ENCODE measurements at regions not wholly inside any gene's neighbourhood (a gene's known extent, or its start where the extent isn't known, plus 50 kb on each side); places are given as distances from the start of the nearest gene placed in this dataset.

DNA sequence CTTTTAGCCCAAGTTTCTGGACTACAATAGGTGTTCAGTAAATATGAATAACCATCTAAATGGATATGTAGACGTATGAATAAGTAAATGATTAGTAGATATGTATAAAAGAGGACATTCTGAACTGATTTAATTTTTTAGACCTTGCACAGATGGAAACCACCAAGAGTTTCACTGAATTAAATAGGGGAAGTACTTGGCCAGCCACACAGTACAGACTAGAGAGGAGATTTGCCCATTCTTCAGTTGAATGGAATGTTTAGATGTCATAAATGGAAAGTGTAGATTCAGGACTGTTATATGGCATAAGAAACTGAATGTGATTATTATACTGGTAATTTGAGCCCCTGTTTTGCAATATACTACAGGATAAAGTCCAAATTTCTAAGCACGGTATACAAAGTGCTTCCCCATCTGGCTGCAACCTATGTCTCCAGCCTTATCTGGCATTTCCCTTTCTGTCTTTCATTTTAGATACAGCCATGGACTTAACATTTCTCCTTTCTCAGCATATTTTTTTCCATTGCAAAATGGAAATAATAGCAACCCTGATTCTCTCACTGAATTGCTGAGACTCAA is 137.8 kb upstream of the HS3ST1 start:
- DNase-seq: no peak

DNA sequence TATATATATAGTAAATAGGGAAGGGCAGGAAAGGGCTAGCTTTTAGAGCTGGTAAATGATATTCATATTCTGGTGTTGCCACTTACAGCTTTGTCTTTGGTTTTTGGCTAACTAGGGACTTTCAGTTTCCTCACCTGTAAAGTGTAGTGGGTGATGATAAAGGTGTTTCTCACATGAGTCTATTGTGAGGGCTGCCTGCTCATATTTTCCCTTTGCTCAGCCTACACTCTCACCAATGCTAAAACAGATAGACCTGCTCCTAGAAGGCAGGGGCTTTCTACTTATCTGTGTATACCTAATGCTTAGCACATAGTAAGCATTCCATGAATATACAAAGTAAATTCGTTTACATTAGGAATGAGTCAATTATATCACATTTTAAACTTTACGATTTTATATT is 137.2 kb upstream of the HS3ST1 start:
- DNase-seq: no peak

DNA sequence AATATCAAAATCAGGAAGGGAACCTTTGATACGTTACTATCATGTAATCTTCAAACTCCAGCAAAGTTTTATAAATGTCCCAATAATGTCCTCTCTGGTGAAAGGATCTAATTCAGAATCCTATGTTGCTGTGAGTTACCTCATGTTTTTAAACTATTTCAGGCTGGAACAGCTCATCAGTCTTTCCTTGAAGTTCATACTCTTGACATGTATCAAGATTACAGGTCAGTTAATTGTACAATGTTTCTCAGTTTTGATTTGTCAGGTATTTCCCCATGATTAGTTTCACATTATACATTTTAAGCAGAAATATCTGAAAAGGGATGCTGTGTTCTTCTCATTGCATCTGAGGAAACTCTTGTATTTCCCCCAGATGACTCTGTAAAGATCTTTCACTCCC is 136.5 kb upstream of the HS3ST1 start:
- DNase-seq: no peak

DNA sequence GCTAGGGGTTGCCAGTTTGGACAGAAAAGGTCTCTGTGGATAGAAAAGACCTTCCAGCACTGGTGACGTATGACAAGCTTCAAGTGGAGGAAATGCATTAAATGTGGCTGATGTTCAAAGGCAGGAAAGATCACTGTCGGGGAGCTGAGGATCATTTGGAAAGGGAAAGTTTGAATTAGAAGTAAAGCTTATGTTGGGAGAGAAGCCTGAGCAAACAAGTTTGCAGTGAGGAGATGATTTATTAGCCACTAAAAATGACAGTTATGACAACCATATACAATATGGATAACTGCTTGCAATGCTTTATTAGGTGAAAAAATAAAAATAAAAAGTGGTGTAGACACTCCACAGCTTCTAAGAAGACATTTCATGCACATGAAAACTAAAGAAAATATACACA is 135.3 kb upstream of the HS3ST1 start:
- DNase-seq: no peak

- DNase-seq: no peak
Measured at GRCh38 chr4:11549525-11549924, 120.8 kb upstream of the HS3ST1 start.

- DNase-seq: peak; percentile 74
Measured at GRCh38 chr4:11548597-11549082, 119.9 kb upstream of the HS3ST1 start.

DNA sequence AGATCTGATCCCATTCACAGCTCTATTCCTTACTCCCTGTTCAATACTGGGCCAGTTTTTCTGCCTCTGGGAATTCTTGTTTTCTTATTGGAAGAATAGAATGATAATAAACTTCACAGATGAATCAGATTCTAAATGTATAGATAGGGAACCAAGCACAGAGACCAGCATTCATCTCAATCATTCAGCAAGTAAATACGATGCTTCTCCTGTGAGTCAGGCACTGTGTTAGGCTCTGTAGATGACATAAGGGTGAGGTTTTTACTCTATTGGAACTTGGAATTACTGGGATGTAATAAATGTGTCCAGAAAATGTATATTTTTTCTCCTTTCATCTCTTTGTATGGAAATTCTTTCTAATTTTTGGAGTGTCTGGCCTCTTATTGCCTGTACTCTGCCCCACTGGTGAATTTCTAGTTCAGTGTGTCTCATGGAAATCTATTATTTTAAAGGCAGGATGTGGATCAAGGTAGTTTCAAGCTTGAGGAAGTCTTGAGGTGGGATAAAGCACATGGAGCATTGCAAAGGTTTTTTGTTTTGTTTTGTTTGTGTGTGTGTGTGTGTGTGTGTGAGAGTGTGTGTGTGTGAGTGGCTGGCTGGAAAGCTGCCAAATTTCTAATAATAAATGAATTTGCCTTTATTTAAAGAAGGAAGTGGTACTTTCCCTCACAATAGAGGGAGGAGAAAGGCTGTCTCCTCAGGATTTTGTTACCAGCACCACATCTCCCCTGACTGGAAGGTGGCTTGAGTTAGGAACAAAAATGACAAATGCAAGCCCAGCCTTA is 117.9 kb upstream of the HS3ST1 start:
- DNase-seq: peak; percentile 67

DNA sequence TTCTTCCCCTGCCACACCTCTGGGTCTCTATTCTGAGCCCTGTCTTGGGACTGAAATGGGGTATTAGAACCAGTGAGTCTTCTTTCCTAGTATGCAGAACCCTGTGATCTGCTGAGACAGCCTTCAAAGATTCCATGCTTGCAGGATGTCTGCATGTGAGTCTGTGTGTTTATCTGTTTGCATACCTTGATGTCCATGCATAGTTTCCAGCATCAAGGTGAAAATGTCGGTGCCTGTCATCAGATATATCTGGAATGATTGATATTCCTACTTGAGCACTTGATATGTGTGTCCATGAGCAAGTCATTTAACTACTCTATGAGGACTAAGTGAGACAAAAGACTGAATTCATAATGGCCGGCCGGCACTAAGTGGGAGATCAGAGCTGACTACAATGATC is 117.0 kb upstream of the HS3ST1 start:
- no peak for DNase-seq

DNA sequence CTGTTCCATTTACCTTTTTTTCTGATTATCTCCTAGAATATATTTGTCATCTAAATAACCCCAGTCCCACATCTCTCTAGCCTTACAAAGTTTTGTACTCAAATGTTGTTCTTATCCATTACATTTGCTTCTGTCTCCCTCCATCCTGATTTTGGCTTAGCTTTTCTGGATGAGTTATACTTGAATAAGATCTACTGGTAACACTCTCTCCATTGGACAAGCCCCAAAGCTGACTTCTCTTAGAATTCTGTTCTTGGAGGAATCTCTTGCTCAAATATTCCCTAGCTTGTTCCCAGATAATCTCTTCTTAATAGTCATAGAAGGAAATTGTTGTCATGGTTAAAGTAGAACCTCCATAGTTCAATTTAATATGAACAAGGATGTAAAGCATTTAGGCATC is 115.5 kb upstream of the HS3ST1 start:
- no peak for DNase-seq

DNA sequence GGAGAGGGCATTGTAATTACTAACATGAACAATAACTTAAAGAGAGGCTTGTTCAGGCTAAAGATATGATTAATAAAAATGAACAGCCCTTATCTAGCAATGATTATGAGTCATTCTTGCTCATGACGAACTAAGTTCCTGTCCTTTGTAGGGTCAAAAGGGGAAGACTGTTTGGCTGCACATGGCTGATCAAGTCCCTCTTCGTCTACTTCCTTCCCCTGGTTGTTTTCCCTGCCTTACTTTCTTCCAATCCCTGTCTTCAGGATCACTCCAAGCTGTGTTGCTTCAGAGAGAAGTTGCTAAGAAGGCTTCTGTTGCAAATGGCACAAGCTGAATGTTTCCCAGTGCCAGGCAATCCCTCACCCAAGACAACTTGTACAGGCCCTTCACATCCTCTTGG is 115.0 kb upstream of the HS3ST1 start:
- peak; percentile 93 for DNase-seq

DNA sequence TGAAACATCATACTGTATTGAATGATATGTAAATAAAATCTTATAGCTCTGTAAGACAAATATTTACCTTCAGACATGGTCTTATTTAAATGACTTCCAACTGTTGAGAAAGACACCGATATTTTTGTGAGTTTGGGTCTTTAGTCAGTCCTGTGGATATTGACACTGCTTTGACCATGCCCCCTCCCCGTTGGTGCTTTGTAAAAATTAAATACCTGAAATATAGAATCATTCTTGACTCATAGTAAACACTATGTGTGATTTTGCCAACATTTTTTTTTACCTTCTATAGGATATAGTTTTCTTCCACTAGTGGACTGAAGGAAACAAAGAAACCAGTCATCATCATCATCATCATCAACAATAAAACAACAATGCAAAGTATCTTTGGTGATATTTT is 114.3 kb upstream of the HS3ST1 start:
- DNase-seq: no peak

DNA sequence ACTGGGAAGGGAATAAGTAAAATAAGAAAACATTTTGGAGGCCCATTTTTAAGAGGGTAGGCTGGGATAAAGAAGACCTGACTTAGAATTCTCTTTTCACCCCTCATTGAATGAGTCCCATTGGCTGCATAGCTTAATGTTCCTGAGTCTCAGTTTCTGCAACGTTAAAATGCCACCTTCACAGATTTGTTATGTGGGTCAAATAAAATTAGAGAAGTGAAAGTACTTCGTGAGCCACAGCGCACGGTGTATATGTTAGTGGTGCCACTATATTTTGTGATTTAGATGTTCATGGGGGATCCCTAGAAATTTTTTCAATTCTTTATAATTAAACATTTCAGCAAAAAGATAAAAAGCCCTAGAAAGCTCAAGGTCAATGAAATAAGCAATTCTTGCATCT is 109.2 kb upstream of the HS3ST1 start:
- no peak for DNase-seq

DNA sequence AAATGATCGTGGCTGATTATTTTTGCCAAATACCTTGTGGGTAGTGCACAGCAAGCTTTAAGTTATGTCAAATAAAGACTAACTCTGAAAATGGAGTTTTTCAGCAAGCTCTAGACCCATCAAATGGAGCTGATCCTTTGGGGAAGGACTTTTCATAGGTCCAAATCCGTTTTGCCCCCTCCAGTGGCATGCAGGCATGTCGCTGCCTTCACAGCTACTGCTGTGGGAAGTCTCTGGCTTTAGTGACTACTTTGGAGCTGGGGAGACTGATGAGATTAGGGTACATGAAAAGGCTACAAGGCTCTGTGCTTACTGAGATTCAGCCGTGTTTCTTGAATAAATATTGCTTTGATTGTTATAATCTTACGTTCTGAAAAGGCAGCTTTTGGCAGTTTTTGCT is 106.6 kb upstream of the HS3ST1 start:
- DNase-seq: no peak

- no peak for DNase-seq
Measured at GRCh38 chr4:11534623-11535302, 106.1 kb upstream of the HS3ST1 start.

DNA sequence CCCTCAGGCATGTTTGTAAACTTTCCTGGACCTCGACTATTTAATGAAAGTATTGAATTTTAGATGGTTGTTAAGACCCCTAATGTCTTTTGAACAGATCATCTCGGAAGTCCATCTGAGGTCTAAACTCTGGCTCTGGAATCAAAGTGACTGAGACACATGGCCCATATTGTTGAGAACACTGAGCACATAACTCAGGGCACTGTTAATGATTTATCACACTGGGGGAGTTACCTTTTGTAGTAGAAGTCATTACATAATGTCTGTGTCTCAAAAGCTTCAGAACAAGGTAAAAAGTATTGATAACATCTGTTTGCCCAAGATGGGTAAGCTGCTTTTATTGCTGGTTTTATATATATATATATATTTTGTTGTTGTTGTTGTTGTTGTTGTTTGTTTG is 103.4 kb upstream of the HS3ST1 start:
- DNase-seq: no peak

GRCh38 chr4:11529625-11530201 is 101.0 kb upstream of the HS3ST1 start:
- peak; percentile 91 for DNase-seq

DNA sequence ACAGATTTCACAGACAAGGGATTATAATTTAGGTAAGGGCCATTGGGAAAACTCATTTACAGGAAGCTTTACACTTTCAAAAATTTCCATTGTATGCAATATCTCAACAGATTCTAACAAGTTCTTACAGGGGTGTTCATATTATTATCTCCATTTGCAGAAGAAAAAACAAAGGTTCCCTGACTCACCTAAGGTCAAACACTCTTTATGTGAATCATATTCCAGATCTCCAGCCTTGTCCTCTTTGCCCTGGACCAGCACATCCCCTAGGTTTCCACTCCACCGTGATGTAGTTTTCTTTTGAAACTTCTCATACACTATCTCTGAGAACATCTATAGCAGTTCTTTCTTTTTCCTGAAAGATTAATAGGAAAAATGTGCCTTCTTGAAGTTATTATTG is 96.4 kb upstream of the HS3ST1 start:
- DNase-seq: no peak

GRCh38 chr4:11518754-11519153 is 90.1 kb upstream of the HS3ST1 start:
- no peak for DNase-seq

DNA sequence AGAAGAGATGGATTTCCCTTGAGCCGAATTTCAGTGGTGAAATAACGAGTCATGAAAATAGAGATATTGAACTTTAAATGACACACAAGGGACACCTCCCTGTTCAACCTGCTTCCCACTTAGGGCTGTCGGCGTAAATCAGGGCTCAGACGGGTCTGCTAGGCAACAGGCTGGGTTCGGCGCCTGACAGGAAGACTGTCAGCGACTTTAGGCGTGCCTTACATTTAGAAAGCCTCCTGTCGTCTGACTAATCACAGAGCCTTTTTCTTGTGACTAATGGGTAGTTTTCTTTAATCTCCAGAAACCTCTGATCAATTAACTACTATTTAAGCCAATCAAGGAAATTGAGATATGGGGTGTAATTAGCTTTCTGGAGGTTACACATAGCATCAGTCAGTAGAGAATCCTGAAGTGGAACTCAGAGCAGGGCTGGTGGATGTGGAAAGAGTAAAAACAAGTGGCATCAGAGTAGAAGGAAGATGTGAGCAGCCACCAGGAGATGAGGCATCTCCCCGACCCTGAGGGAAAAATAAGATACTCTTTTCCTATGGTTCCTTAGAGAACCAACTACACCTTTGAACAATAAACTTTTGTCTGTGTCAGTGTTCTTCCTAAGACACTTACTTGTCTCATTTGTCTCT is 86.2 kb upstream of the HS3ST1 start:
- DNase-seq: peak; percentile 69

DNA sequence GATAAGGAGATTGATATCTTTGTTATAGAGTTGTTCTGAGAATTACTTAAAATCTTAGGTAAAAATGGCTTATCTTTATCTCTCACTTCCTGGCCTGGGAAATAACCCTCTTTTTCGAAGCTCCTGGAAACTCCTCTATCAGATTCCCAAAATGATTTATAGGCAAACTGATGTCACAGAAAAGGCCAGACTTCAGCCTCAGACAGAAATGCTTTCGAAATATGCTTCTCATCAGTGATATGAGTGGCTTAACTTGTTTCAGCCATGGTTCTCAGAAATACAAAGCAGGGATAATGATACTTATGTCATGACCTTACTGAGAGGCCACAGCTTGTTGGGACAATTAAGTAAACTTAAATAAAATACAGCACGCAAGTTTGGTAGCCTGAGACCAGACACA is 85.3 kb upstream of the HS3ST1 start:
- no peak for DNase-seq

- no peak for DNase-seq
Measured at GRCh38 chr4:11512871-11513270, 84.2 kb upstream of the HS3ST1 start.

- DNase-seq: no peak
Measured at GRCh38 chr4:11511321-11511720, 82.6 kb upstream of the HS3ST1 start.

DNA sequence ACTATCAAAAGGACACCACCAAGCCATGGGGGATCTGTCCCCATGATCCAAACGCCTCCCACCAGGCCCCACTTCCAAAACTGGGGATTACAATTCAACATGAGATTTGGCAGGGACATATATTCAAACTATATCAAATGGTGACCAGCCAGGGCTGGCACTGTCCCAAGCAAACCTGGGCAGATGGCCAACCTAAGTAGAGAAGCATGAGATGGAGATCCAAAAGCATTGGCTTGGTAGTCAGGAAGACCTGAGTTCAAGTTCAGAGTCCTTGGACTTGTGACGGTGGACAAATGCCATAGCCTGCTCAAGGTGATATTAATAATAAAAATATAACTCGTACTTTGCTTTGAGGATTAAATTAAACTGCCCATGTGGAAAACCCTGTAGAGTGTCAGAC is 79.2 kb upstream of the HS3ST1 start:
- DNase-seq: peak; percentile 64
